ENCODE measurements at regions not wholly inside any gene's neighbourhood (a gene's known extent, or its start where the extent isn't known, plus 50 kb on each side); places are given as distances from the start of the nearest gene placed in this dataset.

- TF ChIP-seq POLR2A (IDR thresholded peaks at IDR 0.05; ENCODE audit: control extremely low read depth in 1 of 2, low read depth in 2 of 2, low read length in 2 of 2) (no peak), PHF8 (conservative IDR thresholded peaks at IDR 0.05; ENCODE audit: low read depth, low read length) (no peak), MAFK (IDR thresholded peaks at IDR 0.05; ENCODE audit: low read depth, low read length) (no peak), EZH2 (IDR thresholded peaks at IDR 0.05; ENCODE audit: low read depth, low read length, severe bottlenecking) (no peak), POLR2AphosphoS5 (IDR thresholded peaks at IDR 0.05; ENCODE audit: low read depth, low read length) (no peak), TAF1 (IDR thresholded peaks at IDR 0.05; ENCODE audit: low read depth, low read length) (no peak)
Measured at GRCh38 chr4:175376287-175376977, 435.6 kb downstream of the GPM6A start.

Measured in H1 (cell line).